Transverse colon (tissue), 4 donors: ENCODE measurements at regions not wholly inside any gene's neighbourhood (a gene's known extent, or its start where the extent isn't known, plus 50 kb on each side); places are given as distances from the start of the nearest gene placed in this dataset.
A peak's percentile ranks its signal among the peaks of the same experiment; 100 is the strongest.

Experiments
- DNase-seq: peaks from one replicate; pipeline ENCODE4 v3.0.0-alpha.2; 2019
- H3K27ac ChIP-seq, 4 donors: fragments of 200-600 bp; sonication (generic); 2 replicates each; pipeline ENCODE4 v1.5.1; 2016 to 2018; ENCODE audit warnings: inconsistent platforms in 4 of 4
- H3K27me3 ChIP-seq: fragments of 200-600 bp; sonication (generic); 2 replicates; pipeline ENCODE4 v1.5.1; 2017; ENCODE audit warnings: inconsistent platforms
- H3K36me3 ChIP-seq, 4 donors: fragments of 200-600 bp; sonication (generic); 2 replicates each; pipeline ENCODE4 v1.5.1; 2017 to 2019; ENCODE audit warnings: inconsistent platforms in 4 of 4
- H3K4me1 ChIP-seq, 4 donors: fragments of 200-600 bp; sonication (generic); 2 replicates each; pipeline ENCODE4 v1.5.1; 2017 to 2020; ENCODE audit warnings: inconsistent platforms in 4 of 4
- H3K4me3 ChIP-seq, 4 donors: fragments of 200-600 bp; sonication (generic); 1 replicate in 1 of 4; 2 replicates in 3 of 4; pipeline versions ENCODE4 v1.5.1 to v1.6.1; 2017 to 2019; ENCODE audit warnings: inconsistent platforms in 4 of 4
- H3K9me3 ChIP-seq, 2 donors: fragments of 200-600 bp; sonication (generic); 2 replicates each; pipeline ENCODE4 v1.5.1; 2017 to 2019; ENCODE audit warnings: inconsistent platforms in 2 of 2
- CTCF ChIP-seq, 5 experiments: fragments of 200-600 bp in 3 of 5; fragments of 450-650 bp in 2 of 5; sonication (generic) in 3 of 5; IDR thresholded peaks; 1 replicate in 2 of 5; 2 replicates in 3 of 5; pipeline ENCODE4 v1.5.1; 2016 to 2017; ENCODE audit warnings: antibody characterized with exemption in 5 of 5, inconsistent platforms in 3 of 5, mild to moderate bottlenecking in 2 of 5, moderate library complexity in 1 of 5
- EP300 ChIP-seq: sonication (generic); formaldehyde crosslinking; IDR thresholded peaks from one replicate; pipeline ENCODE4 v1.6.1; 2017; ENCODE audit warnings: antibody characterized with exemption, low read depth
- POLR2A ChIP-seq: fragments of 450-650 bp; IDR thresholded peaks from one replicate; pipeline ENCODE4 v1.6.1; 2016; ENCODE audit warnings: antibody characterized with exemption, mild to moderate bottlenecking, moderate library complexity
- POLR2AphosphoS5 ChIP-seq, 3 donors: sonication (generic); formaldehyde crosslinking; IDR thresholded peaks; one replicate each; pipeline ENCODE4 v1.6.1; 2016; ENCODE audit warnings: antibody characterized with exemption in 3 of 3
- WGBS, 2 donors: methylation state at CpG; one replicate each; pipeline ENCODE4 v1.1.5; 2018; ENCODE audit warnings: low coverage in 1 of 2; 5-methylcytosine and 5-hydroxymethylcytosine counted together
- in situ Hi-C, 4 donors: fragments of 200-750 bp; cut with MboI; loops; one replicate each; pipeline versions ENCODE4 v1.15.0 to v1.15.1; 2017; ENCODE audit warnings: low sequenced_read_pairs in 3 of 4, low pct_ligation_motif_present in 1 of 4, low pct_unique_long_range_greater_than_20kb in 1 of 4
- intact Hi-C: fragments of 100-400 bp; cut with DNase I; formaldehyde crosslinking; loops from one replicate; pipeline ENCODE4 v1.15.1; 2023; ENCODE audit warnings: low total_unique reads
- small RNA-seq, 4 donors: library from RNA; depleted of rRNA; stranded (forward); fragments of <200 nt; gene quantifications; one replicate each; pipeline ENCODE3, GENCODE V24; 2016

- TF ChIP-seq EP300 = no peak
- TF ChIP-seq CTCF (IDR thresholded peaks at IDR 0.05) = no peak
- TF ChIP-seq POLR2A = no peak
- 88% methylated on average over 4 to 9 of the region's 9 CpGs for WGBS, 2 donors
- no peak overlapping the region for H3K4me3 ChIP-seq
- H3K27ac ChIP-seq = no peak overlapping the region
- H3K9me3 ChIP-seq = no peaks in the 10 kb centered on the region
- no peaks in the 10 kb centered on the region for H3K4me1 ChIP-seq
- H3K36me3 ChIP-seq = no peaks in the 10 kb centered on the region
- no peak for DNase-seq
- intact Hi-C loops = no loop called here
- H3K27me3 ChIP-seq = no peaks in the 10 kb centered on the region
- in situ Hi-C loops = no loop called here
Measured at GRCh38 chr11:47904808-47905207, 56.7 kb upstream of the NUP160 start.

- H3K27ac ChIP-seq = no peak overlapping the region
- WGBS, 2 donors = 80 to 96% methylated on average over 3 of the region's 3 CpGs
- H3K4me3 ChIP-seq = no peak overlapping the region
- no peak for DNase-seq
- no peaks in the 10 kb centered on the region for H3K4me1 ChIP-seq
- in situ Hi-C loops (no loop called here), intact Hi-C loops (no loop called here)
- no peaks in the 10 kb centered on the region for H3K9me3 ChIP-seq
- H3K27me3 ChIP-seq = no peaks in the 10 kb centered on the region
- H3K36me3 ChIP-seq = no peaks in the 10 kb centered on the region
- no peak for TF ChIP-seq EP300
- TF ChIP-seq CTCF (IDR thresholded peaks at IDR 0.05) = no peak
- no peak for TF ChIP-seq POLR2AphosphoS5 (IDR thresholded peaks at IDR 0.05)
- no peak for TF ChIP-seq POLR2A
Measured at GRCh38 chr11:47904048-47904447, 55.9 kb upstream of the NUP160 start.

GRCh38 chr11:47899801-47900200 is 51.7 kb upstream of the NUP160 start:
- 75% methylated on average over 2 of the region's 2 CpGs; no CpG with 5 or more reads in 1 of the 2 donors for WGBS, 2 donors
- no peak for TF ChIP-seq CTCF (IDR thresholded peaks at IDR 0.05)
- no peak for TF ChIP-seq POLR2AphosphoS5 (IDR thresholded peaks at IDR 0.05)
- TF ChIP-seq POLR2A = no peak
- no peak for TF ChIP-seq EP300
- Histone ChIP-seq H3K27me3 (no peaks in the 10 kb centered on the region), H3K27ac (no peak overlapping the region), H3K4me1 (no peaks in the 10 kb centered on the region), H3K4me3 (no peak overlapping the region), H3K9me3 (no peaks in the 10 kb centered on the region), H3K36me3 (no peaks in the 10 kb centered on the region)
- intact Hi-C loops (loop anchor here (1.0 kb wide), 1 partner anchor 14 kb away; no protein-coding TSS in a partner anchor), in situ Hi-C loops (no loop called here)
- peak; percentile 19 for DNase-seq

Small RNA genes in the stretch of these regions (small RNA-seq; reads per million reads assigned to genes)
- gene AC023232.1 = 0 reads per million in 4 donors
